Fibroblast of mammary gland (primary cell): ENCODE measurements at regions not wholly inside any gene's neighbourhood (a gene's known extent, or its start where the extent isn't known, plus 50 kb on each side); places are given as distances from the start of the nearest gene placed in this dataset.

Source experiments
- DNase-seq: peaks from one replicate; pipeline ENCODE4 v3.0.0-alpha.2; 2010; ENCODE audit warnings: low read depth
- H3K4me3 ChIP-seq: 2 replicates; pipeline ENCODE4 v1.5.1; 2011; ENCODE audit warnings: low read depth, mild to moderate bottlenecking, low read length, moderate library complexity; ENCODE audit not compliant: control insufficient read depth
- CTCF ChIP-seq: conservative IDR thresholded peaks from 2 replicates; pipeline ENCODE4 v1.5.1; 2011; ENCODE audit warnings: low read depth, low read length, inconsistent platforms; ENCODE audit not compliant: control insufficient read depth, insufficient read depth

GRCh38 chr17:33499040-33499439 is 205.9 kb upstream of the ASIC2 start:
- no peak for DNase-seq
- H3K4me3 ChIP-seq = no peak overlapping the region
- TF ChIP-seq CTCF = no peak

GRCh38 chr17:33500151-33500550 is 207.1 kb upstream of the ASIC2 start:
- no peak for DNase-seq
- no peak for TF ChIP-seq CTCF

GRCh38 chr17:33501185-33501584 is 208.1 kb upstream of the ASIC2 start:
- no peak for TF ChIP-seq CTCF
- no peak for DNase-seq
- no peak overlapping the region for H3K4me3 ChIP-seq

More at GRCh38 chr17:33500151-33500550, 207.1 kb upstream of the ASIC2 start:
- no peak overlapping the region for H3K4me3 ChIP-seq

GRCh38 chr17:33504571-33504970 is 211.5 kb upstream of the ASIC2 start:
- TF ChIP-seq CTCF = no peak
- no peak for DNase-seq
- no peak overlapping the region for H3K4me3 ChIP-seq

GRCh38 chr17:33506889-33507650 is 214.0 kb upstream of the ASIC2 start:
- DNase-seq = peak; percentile 15
- H3K4me3 ChIP-seq = no peak overlapping the region
- no peak for TF ChIP-seq CTCF

GRCh38 chr17:33508215-33508614 is 215.1 kb upstream of the ASIC2 start:
- DNase-seq = no peak
- no peak for TF ChIP-seq CTCF
- H3K4me3 ChIP-seq = no peak overlapping the region
